ENCODE measurements at regions not wholly inside any gene's neighbourhood (a gene's known extent, or its start where the extent isn't known, plus 50 kb on each side); places are given as distances from the start of the nearest gene placed in this dataset.

GRCh38 chr7:140239653-140239935, 62.8 kb upstream of the KDM7A start:
- no peak overlapping the region for H3K4me3 ChIP-seq (replicated peaks; ENCODE audit: low read depth, low read length)
- no peak for DNase-seq (ENCODE audit: low read depth)
- no peak for TF ChIP-seq CTCF (IDR thresholded peaks at IDR 0.05; ENCODE audit: low read length, missing control alignments)

- no peak for DNase-seq (ENCODE audit: low read depth)
- no peak for TF ChIP-seq CTCF (IDR thresholded peaks at IDR 0.05; ENCODE audit: low read length, missing control alignments)
- H3K4me3 ChIP-seq (replicated peaks; ENCODE audit: low read depth, low read length), result no peak overlapping the region
These were observed 62.2 kb upstream of the KDM7A start for GRCh38 chr7:140238778-140239652.

GRCh38 chr7:140237390-140237789, 60.6 kb upstream of the KDM7A start:
- no peak overlapping the region for H3K4me3 ChIP-seq (replicated peaks; ENCODE audit: low read depth, low read length)
- TF ChIP-seq CTCF (IDR thresholded peaks at IDR 0.05; ENCODE audit: low read length, missing control alignments), result no peak
- DNase-seq (ENCODE audit: low read depth), result no peak

- H3K4me3 ChIP-seq (replicated peaks; ENCODE audit: low read depth, low read length), result no peak overlapping the region
- no peak for DNase-seq (ENCODE audit: low read depth)
- no peak for TF ChIP-seq CTCF (IDR thresholded peaks at IDR 0.05; ENCODE audit: low read length, missing control alignments)
These were observed 59.8 kb upstream of the KDM7A start for GRCh38 chr7:140236626-140237025.

- no peak for DNase-seq (ENCODE audit: low read depth)
- no peak overlapping the region for H3K4me3 ChIP-seq (replicated peaks; ENCODE audit: low read depth, low read length)
- TF ChIP-seq CTCF (IDR thresholded peaks at IDR 0.05; ENCODE audit: low read length, missing control alignments), result no peak
These were observed 58.3 kb upstream of the KDM7A start for GRCh38 chr7:140235114-140235513.

- no peak for TF ChIP-seq CTCF (IDR thresholded peaks at IDR 0.05; ENCODE audit: low read length, missing control alignments)
- DNase-seq (ENCODE audit: low read depth), result no peak
- H3K4me3 ChIP-seq (replicated peaks; ENCODE audit: low read depth, low read length), result no peak overlapping the region
These were observed 56.5 kb upstream of the KDM7A start for GRCh38 chr7:140232957-140233917.
